ENCODE measurements at regions not wholly inside any gene's neighbourhood (a gene's known extent, or its start where the extent isn't known, plus 50 kb on each side); places are given as distances from the start of the nearest gene placed in this dataset.

GRCh38 chr18:37864122-37864521, 298.5 kb upstream of the CELF4 start:
- no peaks in the 10 kb centered on the region for H3K36me3 ChIP-seq (ENCODE audit: control insufficient read depth, insufficient read depth, low read length)
- no peaks in the 10 kb centered on the region for H3K27me3 ChIP-seq (ENCODE audit: control insufficient read depth, insufficient read depth, low read length)
- no peak overlapping the region for H3K4me3 ChIP-seq (ENCODE audit: low read depth, low read length)
- TF ChIP-seq, protein P1, sequence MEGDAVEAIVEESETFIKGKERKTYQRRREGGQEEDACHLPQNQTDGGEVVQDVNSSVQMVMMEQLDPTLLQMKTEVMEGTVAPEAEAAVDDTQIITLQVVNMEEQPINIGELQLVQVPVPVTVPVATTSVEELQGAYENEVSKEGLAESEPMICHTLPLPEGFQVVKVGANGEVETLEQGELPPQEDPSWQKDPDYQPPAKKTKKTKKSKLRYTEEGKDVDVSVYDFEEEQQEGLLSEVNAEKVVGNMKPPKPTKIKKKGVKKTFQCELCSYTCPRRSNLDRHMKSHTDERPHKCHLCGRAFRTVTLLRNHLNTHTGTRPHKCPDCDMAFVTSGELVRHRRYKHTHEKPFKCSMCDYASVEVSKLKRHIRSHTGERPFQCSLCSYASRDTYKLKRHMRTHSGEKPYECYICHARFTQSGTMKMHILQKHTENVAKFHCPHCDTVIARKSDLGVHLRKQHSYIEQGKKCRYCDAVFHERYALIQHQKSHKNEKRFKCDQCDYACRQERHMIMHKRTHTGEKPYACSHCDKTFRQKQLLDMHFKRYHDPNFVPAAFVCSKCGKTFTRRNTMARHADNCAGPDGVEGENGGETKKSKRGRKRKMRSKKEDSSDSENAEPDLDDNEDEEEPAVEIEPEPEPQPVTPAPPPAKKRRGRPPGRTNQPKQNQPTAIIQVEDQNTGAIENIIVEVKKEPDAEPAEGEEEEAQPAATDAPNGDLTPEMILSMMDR (IDR thresholded peaks at IDR 0.05; ENCODE audit: insufficient read depth, low read length, poor library complexity, severe bottlenecking): no peak
- no peak for DNase-seq (ENCODE audit: low read depth)

DNA sequence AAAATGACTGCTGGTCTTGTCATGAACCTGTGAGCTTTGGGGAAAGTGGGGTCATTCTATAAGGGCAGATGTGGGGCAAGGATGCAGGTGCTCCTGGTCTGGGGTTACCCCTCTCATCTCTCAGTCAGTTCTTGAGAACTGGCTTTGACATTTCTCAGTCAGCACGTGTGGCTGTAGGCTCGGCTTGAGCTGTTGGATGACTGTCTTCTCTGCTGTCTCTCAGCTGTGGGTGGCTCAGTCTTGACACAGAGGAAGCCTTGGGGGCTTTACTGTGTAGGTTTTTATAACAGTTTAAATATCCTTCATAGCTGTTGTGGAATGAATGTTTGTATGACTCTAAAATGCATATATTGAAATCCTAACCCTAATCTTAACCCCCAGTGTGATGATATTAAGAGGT, 296.4 kb upstream of the CELF4 start:
- Histone ChIP-seq H3K36me3 (ENCODE audit: control insufficient read depth, insufficient read depth, low read length) (no peaks in the 10 kb centered on the region), H3K4me3 (ENCODE audit: low read depth, low read length) (no peak overlapping the region), H3K27me3 (ENCODE audit: control insufficient read depth, insufficient read depth, low read length) (no peaks in the 10 kb centered on the region)
- no peak for DNase-seq (ENCODE audit: low read depth)
- TF ChIP-seq, protein P1 (IDR thresholded peaks at IDR 0.05; ENCODE audit: insufficient read depth, low read length, poor library complexity, severe bottlenecking): no peak

DNA sequence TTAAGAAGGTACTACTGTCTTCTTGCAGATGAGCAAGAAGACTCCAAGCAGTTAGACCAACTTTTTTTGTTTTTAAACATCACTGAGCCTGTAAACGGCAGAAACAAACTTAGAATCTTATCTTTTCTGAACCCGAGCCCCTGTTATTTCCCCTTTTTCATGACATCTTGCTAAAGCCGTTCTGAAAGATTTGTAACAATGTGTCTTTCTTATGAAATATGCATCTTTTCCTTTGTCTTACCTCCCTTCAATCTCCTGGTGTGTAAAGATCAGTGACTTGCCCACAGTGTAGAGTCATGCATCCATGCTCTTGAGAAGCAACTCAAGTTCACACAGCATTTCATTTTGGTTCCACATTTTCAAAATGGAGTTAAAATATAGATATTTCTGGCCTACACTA, 288.8 kb upstream of the CELF4 start:
- DNase-seq (ENCODE audit: low read depth): no peak
- Histone ChIP-seq H3K36me3 (ENCODE audit: control insufficient read depth, insufficient read depth, low read length) (no peaks in the 10 kb centered on the region), H3K4me3 (ENCODE audit: low read depth, low read length) (no peak overlapping the region), H3K27me3 (ENCODE audit: control insufficient read depth, insufficient read depth, low read length) (no peaks in the 10 kb centered on the region)
- TF ChIP-seq, protein P1 (IDR thresholded peaks at IDR 0.05; ENCODE audit: insufficient read depth, low read length, poor library complexity, severe bottlenecking): no peak

DNA sequence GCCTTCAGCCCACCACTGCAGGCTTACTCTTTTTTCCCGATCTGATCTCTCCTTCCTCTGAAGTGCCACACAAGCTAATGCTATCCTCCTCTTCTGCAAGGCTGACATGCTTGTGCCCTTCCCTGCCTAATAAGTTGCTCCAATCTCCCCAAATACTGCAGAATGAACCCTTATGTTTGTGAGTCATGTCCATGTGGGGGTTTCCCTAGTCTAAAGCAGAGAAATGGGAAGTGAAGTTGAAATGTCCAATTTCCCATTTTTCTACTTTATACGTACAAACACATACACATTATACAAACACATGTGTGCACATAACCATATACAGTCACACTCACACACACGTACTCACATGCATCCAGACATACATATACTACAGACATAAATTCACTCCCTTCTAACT, 288.1 kb upstream of the CELF4 start:
- TF ChIP-seq, protein P1 (IDR thresholded peaks at IDR 0.05; ENCODE audit: insufficient read depth, low read length, poor library complexity, severe bottlenecking): no peak
- no peak overlapping the region for H3K4me3 ChIP-seq (ENCODE audit: low read depth, low read length)
- H3K36me3 ChIP-seq (ENCODE audit: control insufficient read depth, insufficient read depth, low read length): no peaks in the 10 kb centered on the region
- no peaks in the 10 kb centered on the region for H3K27me3 ChIP-seq (ENCODE audit: control insufficient read depth, insufficient read depth, low read length)
- DNase-seq (ENCODE audit: low read depth): no peak

DNA sequence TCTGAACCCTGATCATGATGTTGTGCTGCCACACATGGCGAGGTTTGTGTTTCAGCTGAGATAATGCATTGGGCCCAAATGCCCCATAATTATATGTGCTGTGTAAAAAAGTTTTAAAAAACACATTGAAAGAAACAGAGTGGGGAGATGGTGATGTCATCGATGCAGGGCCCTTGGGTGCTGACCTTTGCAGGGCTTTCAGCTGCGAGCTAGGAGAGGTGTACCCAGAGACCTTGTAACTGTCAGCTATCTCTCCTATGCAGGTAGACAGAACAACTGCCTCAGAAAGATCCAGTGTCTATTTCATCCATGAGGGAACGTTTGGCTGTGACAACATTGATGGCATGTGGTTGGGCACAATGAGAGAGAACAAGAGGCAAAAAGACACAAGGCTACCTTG, 286.9 kb upstream of the CELF4 start:
- Histone ChIP-seq H3K36me3 (ENCODE audit: control insufficient read depth, insufficient read depth, low read length) (no peaks in the 10 kb centered on the region), H3K4me3 (ENCODE audit: low read depth, low read length) (no peak overlapping the region), H3K27me3 (ENCODE audit: control insufficient read depth, insufficient read depth, low read length) (no peaks in the 10 kb centered on the region)
- DNase-seq (ENCODE audit: low read depth): no peak
- TF ChIP-seq, protein P1 (IDR thresholded peaks at IDR 0.05; ENCODE audit: insufficient read depth, low read length, poor library complexity, severe bottlenecking): no peak

- no peak for DNase-seq (ENCODE audit: low read depth)
- Histone ChIP-seq H3K36me3 (ENCODE audit: control insufficient read depth, insufficient read depth, low read length) (no peaks in the 10 kb centered on the region), H3K27me3 (ENCODE audit: control insufficient read depth, insufficient read depth, low read length) (no peaks in the 10 kb centered on the region), H3K4me3 (ENCODE audit: low read depth, low read length) (no peak overlapping the region)
- TF ChIP-seq, protein P1 (IDR thresholded peaks at IDR 0.05; ENCODE audit: insufficient read depth, low read length, poor library complexity, severe bottlenecking): no peak
These were observed 281.9 kb upstream of the CELF4 start for GRCh38 chr18:37847544-37847943.

Data from kidney epithelial cell (primary cell).